GM12892 (cell line): ENCODE measurements at regions not wholly inside any gene's neighbourhood (a gene's known extent, or its start where the extent isn't known, plus 50 kb on each side); places are given as distances from the start of the nearest gene placed in this dataset.

Experiments
- POLR2AphosphoS5 ChIP-seq: IDR thresholded peaks from 2 replicates; pipeline ENCODE4 v1.6.1; 2011; ENCODE audit warnings: low read depth, low read length, control low read depth
- TAF1 ChIP-seq: IDR thresholded peaks from 2 replicates; pipeline ENCODE4 v1.6.1; 2011; ENCODE audit warnings: low read depth, mild to moderate bottlenecking, control low read depth, low read length, borderline replicate concordance

DNA sequence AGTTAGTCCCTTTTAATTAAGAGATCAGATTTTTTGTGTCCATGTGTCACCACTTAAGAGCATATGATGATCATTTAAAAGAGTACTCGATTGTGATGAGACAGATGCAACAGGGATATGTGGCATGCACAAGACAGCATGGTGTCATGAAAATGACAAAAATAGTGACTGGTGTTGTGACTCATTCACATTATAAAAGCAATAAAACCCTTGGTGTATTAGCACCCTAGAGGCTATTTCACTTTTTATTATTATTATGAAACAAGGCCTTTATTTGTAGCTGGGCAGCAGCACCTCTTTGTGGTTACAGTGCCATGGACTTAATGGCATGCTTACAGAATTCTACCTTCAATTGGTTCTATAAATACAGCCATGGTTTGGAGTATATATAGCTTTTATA lies 1296.0 kb upstream of the ZEB2 start:
- TF ChIP-seq TAF1 (no peak), POLR2AphosphoS5 (no peak)
